ENCODE measurements at regions not wholly inside any gene's neighbourhood (a gene's known extent, or its start where the extent isn't known, plus 50 kb on each side); places are given as distances from the start of the nearest gene placed in this dataset.
A peak's percentile ranks its signal among the peaks of the same experiment; 100 is the strongest.
"Not testable (repeated sequence)": the region's sequence is repeated elsewhere in the genome, so short reads cannot be mapped to it uniquely, and the experiment has no call there.

DNA sequence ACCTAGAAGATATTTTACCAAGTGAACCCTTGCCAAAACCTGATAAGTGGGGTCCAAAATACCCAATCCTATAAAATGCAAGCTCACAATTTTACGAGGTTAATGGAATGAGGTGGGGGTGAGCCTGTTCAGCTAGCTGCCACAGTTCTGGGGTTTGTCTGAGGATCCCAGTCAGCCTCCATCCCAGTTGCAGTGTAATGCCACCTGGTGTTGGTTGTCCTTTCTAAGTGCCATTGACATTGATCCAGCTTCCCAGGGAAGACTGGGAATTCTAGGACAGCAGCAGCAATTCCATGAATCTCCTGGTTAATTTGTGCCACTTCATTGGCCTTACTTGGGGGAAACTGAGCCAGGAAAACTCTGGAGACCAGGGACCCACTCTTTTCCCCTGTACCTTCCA is 298.3 kb downstream of the RWDD3 start:
- H3K27ac ChIP-seq: no peak overlapping the region
- TF ChIP-seq, protein P1, sequence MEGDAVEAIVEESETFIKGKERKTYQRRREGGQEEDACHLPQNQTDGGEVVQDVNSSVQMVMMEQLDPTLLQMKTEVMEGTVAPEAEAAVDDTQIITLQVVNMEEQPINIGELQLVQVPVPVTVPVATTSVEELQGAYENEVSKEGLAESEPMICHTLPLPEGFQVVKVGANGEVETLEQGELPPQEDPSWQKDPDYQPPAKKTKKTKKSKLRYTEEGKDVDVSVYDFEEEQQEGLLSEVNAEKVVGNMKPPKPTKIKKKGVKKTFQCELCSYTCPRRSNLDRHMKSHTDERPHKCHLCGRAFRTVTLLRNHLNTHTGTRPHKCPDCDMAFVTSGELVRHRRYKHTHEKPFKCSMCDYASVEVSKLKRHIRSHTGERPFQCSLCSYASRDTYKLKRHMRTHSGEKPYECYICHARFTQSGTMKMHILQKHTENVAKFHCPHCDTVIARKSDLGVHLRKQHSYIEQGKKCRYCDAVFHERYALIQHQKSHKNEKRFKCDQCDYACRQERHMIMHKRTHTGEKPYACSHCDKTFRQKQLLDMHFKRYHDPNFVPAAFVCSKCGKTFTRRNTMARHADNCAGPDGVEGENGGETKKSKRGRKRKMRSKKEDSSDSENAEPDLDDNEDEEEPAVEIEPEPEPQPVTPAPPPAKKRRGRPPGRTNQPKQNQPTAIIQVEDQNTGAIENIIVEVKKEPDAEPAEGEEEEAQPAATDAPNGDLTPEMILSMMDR (IDR thresholded peaks at IDR 0.05): peak; percentile 16; the same call in 1 of the 2 replicates
- TF ChIP-seq ZFX (IDR thresholded peaks at IDR 0.05; ENCODE audit: borderline replicate concordance): no peak

DNA sequence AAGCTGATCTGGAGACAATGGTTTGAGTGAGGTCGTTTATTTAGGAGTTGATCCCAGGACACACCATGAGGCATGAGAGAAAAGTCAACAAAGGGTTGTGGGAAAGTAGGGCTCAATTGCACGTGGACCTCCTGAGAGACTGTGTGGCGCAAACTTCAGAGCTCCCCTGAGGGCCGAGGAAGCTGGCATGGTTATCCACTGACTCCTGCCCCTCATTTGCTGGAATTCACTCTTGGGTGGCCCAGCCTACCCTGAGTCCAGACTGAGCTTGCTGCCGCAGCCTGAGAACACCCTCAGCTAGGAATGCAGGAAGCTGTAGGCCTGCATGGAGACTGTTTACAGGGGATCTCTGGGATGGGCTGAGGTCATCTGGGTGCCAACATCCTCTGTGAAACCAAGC is 301.0 kb downstream of the RWDD3 start:
- H3K27ac ChIP-seq: no peak overlapping the region
- TF ChIP-seq, protein P1 (IDR thresholded peaks at IDR 0.05): no peak
- no peak for TF ChIP-seq ZFX (IDR thresholded peaks at IDR 0.05; ENCODE audit: borderline replicate concordance)

DNA sequence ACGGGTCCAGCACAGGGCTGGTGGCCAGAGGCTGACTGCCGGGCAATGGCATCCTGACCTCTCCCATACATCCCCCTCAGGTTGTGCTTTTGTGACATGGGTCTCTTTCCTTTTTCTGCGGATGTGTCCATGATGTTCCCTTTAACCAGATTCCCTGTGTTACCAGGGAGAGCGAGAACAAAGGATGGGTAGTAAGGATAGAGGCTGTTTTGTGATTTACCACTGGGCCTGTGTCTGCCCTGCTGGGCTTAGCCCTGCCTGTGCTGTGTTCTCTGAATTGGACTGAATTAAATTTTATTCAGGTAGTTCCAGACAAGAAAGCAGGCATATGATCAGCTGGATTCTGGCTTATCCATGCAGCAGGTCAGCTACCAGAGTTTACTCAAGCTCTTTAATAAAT is 301.6 kb downstream of the RWDD3 start:
- no peak for TF ChIP-seq ZFX (IDR thresholded peaks at IDR 0.05; ENCODE audit: borderline replicate concordance)
- TF ChIP-seq, protein P1 (IDR thresholded peaks at IDR 0.05): no peak
- no peak overlapping the region for H3K27ac ChIP-seq

DNA sequence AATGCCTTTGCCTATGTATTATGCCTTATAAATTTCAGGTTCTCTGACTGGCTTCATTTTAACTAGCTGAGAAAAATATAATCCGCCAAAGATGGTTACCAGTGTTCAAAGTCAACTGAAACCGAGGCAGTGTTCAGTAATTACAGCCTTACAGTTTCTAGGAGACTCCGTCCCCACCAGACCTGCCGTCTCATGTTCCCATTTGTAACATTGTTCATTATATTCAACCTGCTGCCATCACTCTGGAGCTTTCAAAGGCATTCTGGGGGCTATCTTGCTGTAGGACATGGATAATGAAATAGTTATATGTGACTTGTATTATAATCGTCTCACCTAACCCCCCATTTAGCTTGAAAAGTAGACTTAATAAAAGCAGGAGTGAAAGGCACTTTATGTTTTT is 302.5 kb downstream of the RWDD3 start:
- TF ChIP-seq, protein P1 (IDR thresholded peaks at IDR 0.05): no peak

DNA sequence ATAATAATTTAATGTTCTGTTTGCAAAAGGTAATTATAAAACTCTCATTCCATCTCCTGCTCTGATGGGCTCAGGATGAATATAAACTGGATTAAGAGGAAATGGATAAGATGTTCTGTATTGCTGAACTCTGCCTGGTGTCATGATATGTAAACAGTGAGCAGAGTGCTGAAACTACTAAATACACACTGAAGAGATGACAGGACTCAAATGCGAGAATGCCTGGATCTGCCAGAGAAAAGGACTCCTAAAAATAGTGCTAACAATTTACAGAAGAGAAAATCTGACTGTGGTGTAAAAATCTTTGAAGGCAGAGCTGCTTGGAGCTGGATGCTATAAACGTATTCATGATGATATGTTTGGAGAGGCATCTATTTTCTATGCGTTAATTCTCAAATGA is 303.2 kb downstream of the RWDD3 start:
- TF ChIP-seq ZFX (IDR thresholded peaks at IDR 0.05; ENCODE audit: borderline replicate concordance): no peak
- TF ChIP-seq, protein P1 (IDR thresholded peaks at IDR 0.05): no peak
- H3K27ac ChIP-seq: no peak overlapping the region

More for the DNA sequence above, 302.5 kb downstream of the RWDD3 start:
- no peak overlapping the region for H3K27ac ChIP-seq

DNA sequence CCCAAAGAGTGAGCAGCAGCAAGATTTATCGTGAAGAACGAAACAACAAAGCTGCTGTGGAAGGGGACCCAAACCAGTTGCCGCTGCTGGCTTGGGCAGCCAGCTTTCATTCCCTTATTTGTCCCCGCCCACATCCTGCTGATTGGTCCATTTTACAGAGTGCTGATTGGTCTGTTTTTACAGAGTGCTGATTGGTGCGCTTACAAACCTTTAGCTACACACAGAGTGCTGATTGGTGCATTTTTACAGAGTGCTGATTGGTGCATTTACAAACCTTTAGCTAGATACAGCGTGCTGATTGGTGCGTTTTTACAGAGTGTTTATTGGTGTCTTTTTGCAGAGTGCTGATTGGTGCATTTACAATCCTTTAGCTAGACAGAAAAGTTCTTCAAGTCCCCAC is 304.2 kb downstream of the RWDD3 start:
- not testable (repeated sequence) for H3K27ac ChIP-seq

DNA sequence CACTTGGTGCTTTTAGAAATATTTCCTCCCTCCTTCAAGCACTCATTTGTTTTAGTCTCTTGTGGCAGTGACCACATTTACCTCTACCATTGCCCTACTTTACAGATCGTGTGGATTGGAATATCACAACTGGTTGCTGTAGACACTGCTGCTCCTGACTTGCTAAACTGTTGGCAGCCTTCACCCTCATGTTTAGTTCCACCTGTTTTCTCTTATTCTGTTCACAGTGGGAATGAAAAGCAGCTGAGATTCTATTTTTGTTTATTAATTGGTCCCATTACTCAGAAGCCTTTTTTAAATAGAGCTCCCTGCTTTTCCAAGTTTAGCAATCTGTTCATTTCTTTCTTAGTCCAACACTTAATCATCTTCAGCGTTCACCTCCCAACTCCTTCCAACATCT is 308.9 kb downstream of the RWDD3 start:
- no peak for TF ChIP-seq ZFX (IDR thresholded peaks at IDR 0.05; ENCODE audit: borderline replicate concordance)
- TF ChIP-seq, protein P1 (IDR thresholded peaks at IDR 0.05): no peak
- H3K27ac ChIP-seq: no peak overlapping the region

DNA sequence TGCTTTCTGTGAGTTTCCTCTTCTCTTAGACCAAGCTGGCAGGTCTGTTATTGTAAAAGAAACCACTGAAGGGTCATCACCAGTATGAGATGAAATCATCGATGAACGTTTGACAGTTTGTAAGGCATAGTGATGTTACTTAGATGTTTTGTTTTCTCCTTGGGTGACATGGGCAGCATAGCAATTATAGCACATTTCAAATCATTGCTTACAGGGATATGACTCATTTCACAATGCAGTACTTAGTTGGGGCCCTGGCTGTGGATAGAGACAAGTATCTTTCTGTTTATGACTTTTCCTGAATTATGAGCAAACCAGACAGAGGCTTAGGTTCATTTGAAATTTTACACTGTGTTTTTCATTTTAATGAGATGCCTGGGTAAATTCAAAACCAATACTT is 313.0 kb downstream of the RWDD3 start:
- no peak for TF ChIP-seq ZFX (IDR thresholded peaks at IDR 0.05; ENCODE audit: borderline replicate concordance)
- TF ChIP-seq, protein P1 (IDR thresholded peaks at IDR 0.05): no peak
- no peak overlapping the region for H3K27ac ChIP-seq
